ENCODE measurements at regions not wholly inside any gene's neighbourhood (a gene's known extent, or its start where the extent isn't known, plus 50 kb on each side); places are given as distances from the start of the nearest gene placed in this dataset.

- TF ChIP-seq POLR2A (IDR thresholded peaks at IDR 0.05) (no peak), CTCF (IDR thresholded peaks at IDR 0.05) (no peak)
These were observed 76.1 kb downstream of the PAX1 start for GRCh38 chr20:21781446-21782075.

Data from testis (tissue), 2 donors.